Left ventricle myocardium inferior (tissue), 1 donor: ENCODE measurements at regions not wholly inside any gene's neighbourhood (a gene's known extent, or its start where the extent isn't known, plus 50 kb on each side); places are given as distances from the start of the nearest gene placed in this dataset.

Source experiments
- DNase-seq: peaks from one replicate; pipeline ENCODE4 v3.0.0-alpha.2; 2020
- H3K27ac ChIP-seq: fragments of 200-600 bp; replicated peaks from 2 replicates; pipeline ENCODE4 v1.8.0; 2021
- H3K27me3 ChIP-seq: fragments of 200-600 bp; 2 replicates; pipeline ENCODE4 v1.8.0; 2021; ENCODE audit warnings: low read depth
- H3K36me3 ChIP-seq: fragments of 200-600 bp; 2 replicates; pipeline ENCODE4 v1.8.0; 2021
- H3K4me1 ChIP-seq: fragments of 200-600 bp; 2 replicates; pipeline ENCODE4 v1.8.0; 2021
- H3K4me3 ChIP-seq: fragments of 200-600 bp; 2 replicates; pipeline ENCODE4 v1.8.0; 2021; ENCODE audit warnings: mild to moderate bottlenecking, moderate library complexity
- H3K9me3 ChIP-seq: fragments of 200-600 bp; replicated peaks from 2 replicates; pipeline ENCODE4 v1.8.0; 2021
- intact Hi-C: fragments of 100-400 bp; cut with micrococcal nuclease; formaldehyde crosslinking; loops from one replicate; pipeline ENCODE4 v1.11.0; 2022
- TF ChIP-seq, protein P1 (sequence below): fragments of 200-600 bp; IDR thresholded peaks from 2 replicates; pipeline ENCODE4 v1.8.0; 2021; ENCODE audit warnings: antibody characterized with exemption, mild to moderate bottlenecking, borderline replicate concordance
- donor health status: DM: no; HTN: yes; CAD: no; lungs with severe emphysema.

DNA sequence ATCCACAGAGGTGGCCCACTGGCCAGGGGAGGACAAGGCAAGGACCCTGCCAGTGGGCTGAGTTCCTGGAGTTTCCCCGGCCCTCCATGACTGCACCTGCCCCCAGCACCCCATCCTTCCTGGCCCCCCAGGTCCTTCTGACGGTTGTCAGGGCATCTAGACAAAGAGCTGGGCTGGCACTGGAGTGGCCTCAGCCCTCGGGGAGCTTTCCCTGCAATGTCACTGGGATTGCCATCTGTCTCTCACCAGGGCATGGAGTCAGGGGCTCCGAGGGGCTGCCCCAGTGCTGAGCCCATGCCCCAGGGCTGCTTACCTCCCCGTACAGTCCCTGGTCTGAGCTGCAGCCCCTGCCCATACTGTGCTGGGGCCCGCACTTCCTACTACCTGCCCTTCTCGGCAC is 446.5 kb upstream of the MKI67 start:
- Histone ChIP-seq H3K27me3 (peaks cover 58% of the 10 kb centered on the region), H3K4me3 (no peak overlapping the region), H3K4me1 (peaks cover 6% of the 10 kb centered on the region), H3K36me3 (no peaks in the 10 kb centered on the region), H3K9me3 (no peaks in the 10 kb centered on the region), H3K27ac (no peak overlapping the region)
- TF ChIP-seq, protein P1, sequence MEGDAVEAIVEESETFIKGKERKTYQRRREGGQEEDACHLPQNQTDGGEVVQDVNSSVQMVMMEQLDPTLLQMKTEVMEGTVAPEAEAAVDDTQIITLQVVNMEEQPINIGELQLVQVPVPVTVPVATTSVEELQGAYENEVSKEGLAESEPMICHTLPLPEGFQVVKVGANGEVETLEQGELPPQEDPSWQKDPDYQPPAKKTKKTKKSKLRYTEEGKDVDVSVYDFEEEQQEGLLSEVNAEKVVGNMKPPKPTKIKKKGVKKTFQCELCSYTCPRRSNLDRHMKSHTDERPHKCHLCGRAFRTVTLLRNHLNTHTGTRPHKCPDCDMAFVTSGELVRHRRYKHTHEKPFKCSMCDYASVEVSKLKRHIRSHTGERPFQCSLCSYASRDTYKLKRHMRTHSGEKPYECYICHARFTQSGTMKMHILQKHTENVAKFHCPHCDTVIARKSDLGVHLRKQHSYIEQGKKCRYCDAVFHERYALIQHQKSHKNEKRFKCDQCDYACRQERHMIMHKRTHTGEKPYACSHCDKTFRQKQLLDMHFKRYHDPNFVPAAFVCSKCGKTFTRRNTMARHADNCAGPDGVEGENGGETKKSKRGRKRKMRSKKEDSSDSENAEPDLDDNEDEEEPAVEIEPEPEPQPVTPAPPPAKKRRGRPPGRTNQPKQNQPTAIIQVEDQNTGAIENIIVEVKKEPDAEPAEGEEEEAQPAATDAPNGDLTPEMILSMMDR = no peak
- no peak for DNase-seq
- intact Hi-C loops = no loop called here

DNA sequence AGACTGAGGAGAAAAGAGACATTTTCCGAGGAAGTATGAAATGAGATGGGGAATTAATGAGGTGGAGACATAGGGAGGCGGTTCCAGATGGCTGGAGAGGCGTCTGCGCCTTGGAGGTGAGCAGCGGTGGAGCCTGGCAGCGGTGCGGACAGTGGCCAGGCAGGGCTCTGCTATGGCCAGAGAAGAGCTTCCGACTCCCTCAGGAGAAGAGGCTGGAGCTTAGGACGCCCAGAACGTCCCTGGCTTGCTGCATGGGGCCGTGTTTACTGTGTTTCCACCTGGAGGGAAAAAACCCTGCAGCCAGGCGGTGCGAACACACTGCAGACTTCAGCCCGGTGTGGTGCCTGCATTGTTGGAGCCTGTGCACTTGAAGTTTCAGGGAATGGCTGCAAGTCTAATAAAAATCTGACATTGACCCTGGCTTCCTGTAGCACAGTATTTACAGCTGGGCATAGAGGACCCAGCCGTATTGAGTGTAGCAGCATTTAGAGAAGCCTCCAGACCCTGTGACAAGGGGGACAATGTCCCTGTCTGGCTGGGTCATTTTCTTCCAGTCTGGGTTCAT is 447.1 kb upstream of the MKI67 start:
- peaks cover 64% of the 10 kb centered on the region for H3K27me3 ChIP-seq
- H3K4me3 ChIP-seq = no peak overlapping the region
- no peak overlapping the region for H3K27ac ChIP-seq
- TF ChIP-seq, protein P1 = no peak
- DNase-seq = no peak
- no peaks in the 10 kb centered on the region for H3K36me3 ChIP-seq
- H3K9me3 ChIP-seq = no peaks in the 10 kb centered on the region
- no peaks in the 10 kb centered on the region for H3K4me1 ChIP-seq
- intact Hi-C loops = no loop called here

DNA sequence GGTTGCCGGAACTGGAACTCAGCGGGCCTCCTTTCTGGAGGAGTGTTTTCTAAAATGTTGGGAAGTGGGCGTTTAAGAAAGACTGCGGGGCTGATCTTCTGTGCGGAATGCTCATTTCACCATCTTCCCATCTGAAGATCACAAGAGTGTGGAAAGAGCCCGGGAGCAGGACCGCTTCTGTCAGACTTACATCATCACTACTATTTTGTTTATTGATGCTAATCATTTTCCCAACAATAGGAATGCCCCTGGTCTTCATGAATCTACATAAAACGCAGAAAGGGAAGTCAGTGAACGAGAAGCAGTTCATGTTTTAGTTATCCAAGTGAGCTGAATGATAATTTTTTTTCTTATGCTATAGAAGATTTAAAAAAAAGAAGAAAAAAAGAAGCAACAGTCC is 447.8 kb upstream of the MKI67 start:
- TF ChIP-seq, protein P1 = no peak
- Histone ChIP-seq H3K9me3 (no peaks in the 10 kb centered on the region), H3K27me3 (peaks cover 63% of the 10 kb centered on the region), H3K4me1 (no peaks in the 10 kb centered on the region), H3K4me3 (no peak overlapping the region), H3K36me3 (no peaks in the 10 kb centered on the region), H3K27ac (no peak overlapping the region)
- intact Hi-C loops = no loop called here
- DNase-seq = no peak

DNA sequence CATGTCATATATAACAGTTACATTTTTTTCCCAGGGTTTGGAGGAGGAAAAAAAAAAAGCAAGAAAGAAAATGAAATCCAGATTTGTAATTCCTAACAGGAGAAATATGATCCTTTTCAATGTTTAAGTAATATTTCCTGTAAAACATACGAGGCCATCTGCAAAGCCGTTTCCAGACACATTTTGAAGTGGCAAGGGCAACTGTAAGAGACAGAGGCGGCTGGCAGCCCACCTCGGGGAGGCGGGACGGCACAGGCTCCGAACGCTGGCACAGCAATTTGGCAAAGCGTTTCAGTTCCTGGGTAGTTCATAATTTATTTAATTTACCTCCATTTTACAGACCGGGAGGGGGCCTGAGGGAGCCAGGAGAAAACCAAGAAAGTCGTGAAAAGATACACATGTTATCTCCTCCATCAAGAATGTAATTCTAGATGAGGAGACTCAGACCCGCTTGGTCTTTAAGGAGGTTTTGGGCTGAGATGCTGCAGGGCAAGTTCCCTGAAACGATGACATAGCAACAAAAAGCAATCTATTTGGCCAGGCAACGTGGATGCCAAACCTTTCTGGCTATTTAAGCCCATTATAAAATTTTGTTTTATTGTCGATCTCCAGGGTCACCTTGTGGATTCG is 448.5 kb upstream of the MKI67 start:
- Histone ChIP-seq H3K9me3 (no peaks in the 10 kb centered on the region), H3K4me3 (no peak overlapping the region), H3K36me3 (no peaks in the 10 kb centered on the region), H3K4me1 (no peaks in the 10 kb centered on the region), H3K27me3 (peaks cover 60% of the 10 kb centered on the region), H3K27ac (no peak overlapping the region)
- intact Hi-C loops = no loop called here
- TF ChIP-seq, protein P1 = no peak
- no peak for DNase-seq

DNA sequence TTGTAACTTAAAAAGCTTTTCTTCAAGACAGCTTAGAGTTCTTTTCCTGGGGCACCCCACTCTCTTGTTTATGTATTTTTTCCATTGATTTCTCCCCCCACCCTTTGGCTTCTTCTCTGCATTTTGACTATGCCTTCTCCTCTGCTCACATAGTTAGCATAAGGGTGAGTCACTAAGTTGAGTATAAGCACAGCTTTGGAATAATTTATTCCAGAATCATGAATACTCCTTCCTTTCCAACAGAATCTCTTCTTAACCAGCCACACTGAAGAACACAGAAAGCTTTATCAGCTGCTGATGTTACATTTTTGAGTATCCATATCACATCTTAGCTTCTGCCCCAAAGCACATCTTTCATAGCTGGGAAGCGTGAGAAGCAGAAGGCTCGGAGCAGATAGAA is 449.5 kb upstream of the MKI67 start:
- no peak overlapping the region for H3K27ac ChIP-seq
- no peaks in the 10 kb centered on the region for H3K9me3 ChIP-seq
- intact Hi-C loops = no loop called here
- DNase-seq = no peak
- H3K36me3 ChIP-seq = no peaks in the 10 kb centered on the region
- TF ChIP-seq, protein P1 = no peak
- H3K4me1 ChIP-seq = no peaks in the 10 kb centered on the region
- H3K4me3 ChIP-seq = no peak overlapping the region
- H3K27me3 ChIP-seq = peaks cover 55% of the 10 kb centered on the region
